ENCODE measurements at regions not wholly inside any gene's neighbourhood (a gene's known extent, or its start where the extent isn't known, plus 50 kb on each side); places are given as distances from the start of the nearest gene placed in this dataset.

GRCh38 chr7:142348100-142348499 lies 90.2 kb upstream of the PRSS58 start:
- H3K4me1 ChIP-seq (ENCODE audit: control insufficient read depth in 1 of 2, insufficient read depth in 1 of 2, low read depth in 1 of 2, low read length in 1 of 2) = no peaks in the 10 kb centered on the region
- no peak overlapping the region for H3K27ac ChIP-seq

GRCh38 chr7:142347091-142347490 lies 89.2 kb upstream of the PRSS58 start:
- TF ChIP-seq CTCF (IDR thresholded peaks at IDR 0.05) = no peak
- H3K4me3 ChIP-seq (ENCODE audit: low read depth in 1 of 2, low read length in 1 of 2) = no peak overlapping the region
- no peak overlapping the region for H3K27ac ChIP-seq
- no peaks in the 10 kb centered on the region for H3K36me3 ChIP-seq
- H3K27me3 ChIP-seq = no peaks in the 10 kb centered on the region
- H3K4me1 ChIP-seq (ENCODE audit: control insufficient read depth in 1 of 2, insufficient read depth in 1 of 2, low read depth in 1 of 2, low read length in 1 of 2) = no peaks in the 10 kb centered on the region
- no peaks in the 10 kb centered on the region for H3K9me3 ChIP-seq

More at GRCh38 chr7:142348100-142348499, 90.2 kb upstream of the PRSS58 start:
- no peaks in the 10 kb centered on the region for H3K36me3 ChIP-seq
- no peak for TF ChIP-seq CTCF (IDR thresholded peaks at IDR 0.05)
- H3K9me3 ChIP-seq = no peaks in the 10 kb centered on the region
- no peak overlapping the region for H3K4me3 ChIP-seq (ENCODE audit: low read depth in 1 of 2, low read length in 1 of 2)
- H3K27me3 ChIP-seq = no peaks in the 10 kb centered on the region

- Histone ChIP-seq H3K27ac (no peak overlapping the region), H3K36me3 (no peaks in the 10 kb centered on the region), H3K4me3 (ENCODE audit: low read depth in 1 of 2, low read length in 1 of 2) (no peak overlapping the region), H3K9me3 (no peaks in the 10 kb centered on the region), H3K4me1 (ENCODE audit: control insufficient read depth in 1 of 2, insufficient read depth in 1 of 2, low read depth in 1 of 2, low read length in 1 of 2) (no peaks in the 10 kb centered on the region), H3K27me3 (no peaks in the 10 kb centered on the region)
- no peak for TF ChIP-seq CTCF (IDR thresholded peaks at IDR 0.05)
Observed at GRCh38 chr7:142345811-142346210, 88.0 kb upstream of the PRSS58 start.

GRCh38 chr7:142338633-142339501 lies 81.0 kb upstream of the PRSS58 start:
- Histone ChIP-seq H3K27me3 (no peaks in the 10 kb centered on the region), H3K27ac (no peak overlapping the region)
- TF ChIP-seq CTCF (IDR thresholded peaks at IDR 0.05) = no peak

GRCh38 chr7:142337054-142338001 lies 79.5 kb upstream of the PRSS58 start:
- H3K27ac ChIP-seq = no peak overlapping the region
- no peaks in the 10 kb centered on the region for H3K36me3 ChIP-seq
- no peaks in the 10 kb centered on the region for H3K4me1 ChIP-seq (ENCODE audit: control insufficient read depth in 1 of 2, insufficient read depth in 1 of 2, low read depth in 1 of 2, low read length in 1 of 2)
- TF ChIP-seq CTCF (IDR thresholded peaks at IDR 0.05) = no peak
- no peak overlapping the region for H3K4me3 ChIP-seq (ENCODE audit: low read depth in 1 of 2, low read length in 1 of 2)
- no peaks in the 10 kb centered on the region for H3K9me3 ChIP-seq
- H3K27me3 ChIP-seq = no peaks in the 10 kb centered on the region

More at GRCh38 chr7:142338633-142339501, 81.0 kb upstream of the PRSS58 start:
- Histone ChIP-seq H3K4me3 (ENCODE audit: low read depth in 1 of 2, low read length in 1 of 2) (no peak overlapping the region), H3K9me3 (no peaks in the 10 kb centered on the region), H3K4me1 (ENCODE audit: control insufficient read depth in 1 of 2, insufficient read depth in 1 of 2, low read depth in 1 of 2, low read length in 1 of 2) (no peaks in the 10 kb centered on the region), H3K36me3 (no peaks in the 10 kb centered on the region)

All from neutrophil (primary cell).